Parathyroid adenoma (tissue), 2 donors: ENCODE measurements at regions not wholly inside any gene's neighbourhood (a gene's known extent, or its start where the extent isn't known, plus 50 kb on each side); places are given as distances from the start of the nearest gene placed in this dataset.

Source experiments
- H2AFZ ChIP-seq: fragments of 300-600 bp; sonication (generic); one replicate; pipeline ENCODE4 v1.7.0; 2017; ENCODE audit warnings: antibody characterized with exemption, mild to moderate bottlenecking
- H3K27ac ChIP-seq: fragments of 300-600 bp; sonication (generic); one replicate; pipeline ENCODE4 v1.7.0; 2017
- H3K27me3 ChIP-seq: fragments of 300-600 bp; sonication (generic); one replicate; pipeline ENCODE4 v1.7.0; 2017; ENCODE audit warnings: low read length; ENCODE audit not compliant: control insufficient read depth, insufficient read depth
- H3K36me3 ChIP-seq: fragments of 300-600 bp; sonication (generic); one replicate; pipeline ENCODE4 v1.7.0; 2017; ENCODE audit warnings: low read length; ENCODE audit not compliant: control insufficient read depth, insufficient read depth
- H3K4me1 ChIP-seq: fragments of 300-600 bp; sonication (generic); one replicate; pipeline ENCODE4 v1.7.0; 2017; ENCODE audit warnings: control low read depth
- H3K4me2 ChIP-seq: fragments of 300-600 bp; sonication (generic); one replicate; pipeline ENCODE4 v1.7.0; 2017; ENCODE audit warnings: low read length
- H3K4me3 ChIP-seq: fragments of 300-600 bp; sonication (generic); one replicate; pipeline ENCODE4 v1.7.0; 2017; ENCODE audit warnings: low read depth, low read length
- H3K79me2 ChIP-seq: fragments of 300-600 bp; sonication (generic); one replicate; pipeline ENCODE4 v1.7.0; 2017; ENCODE audit warnings: control low read depth
- H3K9ac ChIP-seq: fragments of 300-600 bp; sonication (generic); one replicate; pipeline ENCODE4 v1.7.0; 2017; ENCODE audit warnings: mild to moderate bottlenecking
- H3K9me3 ChIP-seq: fragments of 300-600 bp; sonication (generic); one replicate; pipeline ENCODE4 v1.7.0; 2017; ENCODE audit warnings: low read length; ENCODE audit not compliant: control insufficient read depth
- CTCF ChIP-seq: fragments of 300-600 bp; sonication (generic); IDR thresholded peaks from one replicate; pipeline ENCODE4 v1.7.0; 2017; ENCODE audit warnings: antibody characterized with exemption, mild to moderate bottlenecking
- donor health status: primary hyperparathyroidism.

GRCh38 chr2:71798266-71799012 lies 345.1 kb downstream of the DYSF start:
- peak; percentile 74 for TF ChIP-seq CTCF
- no peaks in the 10 kb centered on the region for H3K4me1 ChIP-seq
- H3K36me3 ChIP-seq, result no peaks in the 10 kb centered on the region
- no peak overlapping the region for H2AFZ ChIP-seq
- no peak overlapping the region for H3K27ac ChIP-seq
- no peak overlapping the region for H3K4me3 ChIP-seq
- H3K9me3 ChIP-seq, result no peaks in the 10 kb centered on the region
- H3K27me3 ChIP-seq, result no peaks in the 10 kb centered on the region
- no peak overlapping the region for H3K9ac ChIP-seq
- H3K4me2 ChIP-seq, result no peak overlapping the region
- H3K79me2 ChIP-seq, result no peaks in the 10 kb centered on the region

- H3K4me2 ChIP-seq, result no peak overlapping the region
Observed at GRCh38 chr2:71797035-71797810, 343.9 kb downstream of the DYSF start.

GRCh38 chr2:71796174-71796593 lies 342.8 kb downstream of the DYSF start:
- H3K27ac ChIP-seq, result no peak overlapping the region
- H2AFZ ChIP-seq, result no peak overlapping the region
- H3K79me2 ChIP-seq, result no peaks in the 10 kb centered on the region
- H3K4me2 ChIP-seq, result no peak overlapping the region
- no peaks in the 10 kb centered on the region for H3K36me3 ChIP-seq
- no peak for TF ChIP-seq CTCF
- H3K4me3 ChIP-seq, result no peak overlapping the region
- no peaks in the 10 kb centered on the region for H3K4me1 ChIP-seq
- no peaks in the 10 kb centered on the region for H3K9me3 ChIP-seq
- H3K27me3 ChIP-seq, result no peaks in the 10 kb centered on the region
- H3K9ac ChIP-seq, result no peak overlapping the region

More at GRCh38 chr2:71797035-71797810, 343.9 kb downstream of the DYSF start:
- Histone ChIP-seq H3K27ac (no peak overlapping the region), H3K27me3 (no peaks in the 10 kb centered on the region), H3K9me3 (no peaks in the 10 kb centered on the region), H3K79me2 (no peaks in the 10 kb centered on the region), H3K9ac (no peak overlapping the region), H2AFZ (no peak overlapping the region), H3K4me3 (no peak overlapping the region), H3K36me3 (no peaks in the 10 kb centered on the region), H3K4me1 (no peaks in the 10 kb centered on the region)
- no peak for TF ChIP-seq CTCF

GRCh38 chr2:71795486-71795885 lies 342.1 kb downstream of the DYSF start:
- Histone ChIP-seq H3K79me2 (no peaks in the 10 kb centered on the region), H3K36me3 (no peaks in the 10 kb centered on the region), H3K4me1 (no peaks in the 10 kb centered on the region), H2AFZ (no peak overlapping the region), H3K27me3 (no peaks in the 10 kb centered on the region), H3K4me2 (no peak overlapping the region), H3K27ac (no peak overlapping the region), H3K9ac (no peak overlapping the region), H3K4me3 (no peak overlapping the region), H3K9me3 (no peaks in the 10 kb centered on the region)
- TF ChIP-seq CTCF, result no peak
